ENCODE measurements at regions not wholly inside any gene's neighbourhood (a gene's known extent, or its start where the extent isn't known, plus 50 kb on each side); places are given as distances from the start of the nearest gene placed in this dataset.

GRCh38 chr22:45094825-45095224, 68.9 kb upstream of the NUP50 start:
- no peaks in the 10 kb centered on the region for H3K36me3 ChIP-seq (ENCODE audit: control insufficient read depth, insufficient read depth, low read length)
- H3K4me1 ChIP-seq (ENCODE audit: control insufficient read depth, insufficient read depth, low read length, poor library complexity, severe bottlenecking): peaks cover 3% of the 10 kb centered on the region
- no peak overlapping the region for H3K27ac ChIP-seq (ENCODE audit: low read depth, low read length, severe bottlenecking)
- H3K9me3 ChIP-seq (ENCODE audit: control insufficient read depth, low read length): no peaks in the 10 kb centered on the region
- 91 to 95% methylated on average over 5 to 8 of the region's 9 CpGs for WGBS, 2 experiments (ENCODE audit: insufficient coverage in 2 of 2)
- no peak overlapping the region for H3K4me3 ChIP-seq (ENCODE audit: extremely low read depth, insufficient read depth, low read length, poor library complexity, severe bottlenecking)

GRCh38 chr22:45096256-45096907, 67.3 kb upstream of the NUP50 start:
- Histone ChIP-seq H3K9me3 (ENCODE audit: control insufficient read depth, low read length) (no peaks in the 10 kb centered on the region), H3K4me3 (ENCODE audit: extremely low read depth, insufficient read depth, low read length, poor library complexity, severe bottlenecking) (no peak overlapping the region), H3K4me1 (ENCODE audit: control insufficient read depth, insufficient read depth, low read length, poor library complexity, severe bottlenecking) (peaks cover 3% of the 10 kb centered on the region), H3K36me3 (ENCODE audit: control insufficient read depth, insufficient read depth, low read length) (no peaks in the 10 kb centered on the region), H3K27ac (ENCODE audit: low read depth, low read length, severe bottlenecking) (no peak overlapping the region)
- WGBS, 2 experiments (ENCODE audit: insufficient coverage in 2 of 2): 7 to 13% methylated on average over 3 to 6 of the region's 7 CpGs

GRCh38 chr22:45097061-45097460, 66.7 kb upstream of the NUP50 start:
- H3K27ac ChIP-seq (ENCODE audit: low read depth, low read length, severe bottlenecking): no peak overlapping the region
- WGBS, 2 experiments (ENCODE audit: insufficient coverage in 2 of 2): 100% methylated on average over 1 of the region's 3 CpGs

GRCh38 chr22:45098056-45098455, 65.7 kb upstream of the NUP50 start:
- Histone ChIP-seq H3K36me3 (ENCODE audit: control insufficient read depth, insufficient read depth, low read length) (no peaks in the 10 kb centered on the region), H3K27ac (ENCODE audit: low read depth, low read length, severe bottlenecking) (no peak overlapping the region), H3K9me3 (ENCODE audit: control insufficient read depth, low read length) (no peaks in the 10 kb centered on the region), H3K4me1 (ENCODE audit: control insufficient read depth, insufficient read depth, low read length, poor library complexity, severe bottlenecking) (peaks cover 3% of the 10 kb centered on the region), H3K4me3 (ENCODE audit: extremely low read depth, insufficient read depth, low read length, poor library complexity, severe bottlenecking) (no peak overlapping the region)
- 84 to 98% methylated on average over 5 of the region's 8 CpGs for WGBS, 2 experiments (ENCODE audit: insufficient coverage in 2 of 2)

More at GRCh38 chr22:45097061-45097460, 66.7 kb upstream of the NUP50 start:
- H3K4me3 ChIP-seq (ENCODE audit: extremely low read depth, insufficient read depth, low read length, poor library complexity, severe bottlenecking): no peak overlapping the region
- H3K4me1 ChIP-seq (ENCODE audit: control insufficient read depth, insufficient read depth, low read length, poor library complexity, severe bottlenecking): peaks cover 3% of the 10 kb centered on the region
- no peaks in the 10 kb centered on the region for H3K36me3 ChIP-seq (ENCODE audit: control insufficient read depth, insufficient read depth, low read length)
- no peaks in the 10 kb centered on the region for H3K9me3 ChIP-seq (ENCODE audit: control insufficient read depth, low read length)

GRCh38 chr22:45099961-45100360, 63.8 kb upstream of the NUP50 start:
- Histone ChIP-seq H3K36me3 (ENCODE audit: control insufficient read depth, insufficient read depth, low read length) (no peaks in the 10 kb centered on the region), H3K4me3 (ENCODE audit: extremely low read depth, insufficient read depth, low read length, poor library complexity, severe bottlenecking) (no peak overlapping the region), H3K4me1 (ENCODE audit: control insufficient read depth, insufficient read depth, low read length, poor library complexity, severe bottlenecking) (no peaks in the 10 kb centered on the region), H3K27ac (ENCODE audit: low read depth, low read length, severe bottlenecking) (no peak overlapping the region), H3K9me3 (ENCODE audit: control insufficient read depth, low read length) (no peaks in the 10 kb centered on the region)
- WGBS, 2 experiments (ENCODE audit: insufficient coverage in 2 of 2): 80 to 87% methylated on average over 5 to 9 of the region's 9 CpGs

GRCh38 chr22:45101515-45102227, 62.1 kb upstream of the NUP50 start:
- H3K4me1 ChIP-seq (ENCODE audit: control insufficient read depth, insufficient read depth, low read length, poor library complexity, severe bottlenecking): no peaks in the 10 kb centered on the region
- H3K9me3 ChIP-seq (ENCODE audit: control insufficient read depth, low read length): no peaks in the 10 kb centered on the region
- no peak overlapping the region for H3K27ac ChIP-seq (ENCODE audit: low read depth, low read length, severe bottlenecking)
- 45 to 54% methylated on average over 9 to 10 of the region's 18 CpGs for WGBS, 2 experiments (ENCODE audit: insufficient coverage in 2 of 2)
- H3K36me3 ChIP-seq (ENCODE audit: control insufficient read depth, insufficient read depth, low read length): no peaks in the 10 kb centered on the region
- no peak overlapping the region for H3K4me3 ChIP-seq (ENCODE audit: extremely low read depth, insufficient read depth, low read length, poor library complexity, severe bottlenecking)

- H3K4me1 ChIP-seq (ENCODE audit: control insufficient read depth, insufficient read depth, low read length, poor library complexity, severe bottlenecking): no peaks in the 10 kb centered on the region
- no peak overlapping the region for H3K27ac ChIP-seq (ENCODE audit: low read depth, low read length, severe bottlenecking)
- no peak overlapping the region for H3K4me3 ChIP-seq (ENCODE audit: extremely low read depth, insufficient read depth, low read length, poor library complexity, severe bottlenecking)
- no peaks in the 10 kb centered on the region for H3K9me3 ChIP-seq (ENCODE audit: control insufficient read depth, low read length)
- no peaks in the 10 kb centered on the region for H3K36me3 ChIP-seq (ENCODE audit: control insufficient read depth, insufficient read depth, low read length)
- WGBS, 2 experiments (ENCODE audit: insufficient coverage in 2 of 2): 86 to 96% methylated on average over 3 to 4 of the region's 6 CpGs
Measured at GRCh38 chr22:45102896-45103420, 60.8 kb upstream of the NUP50 start.

- H3K9me3 ChIP-seq (ENCODE audit: control insufficient read depth, low read length): no peaks in the 10 kb centered on the region
- no peaks in the 10 kb centered on the region for H3K4me1 ChIP-seq (ENCODE audit: control insufficient read depth, insufficient read depth, low read length, poor library complexity, severe bottlenecking)
- H3K27ac ChIP-seq (ENCODE audit: low read depth, low read length, severe bottlenecking): no peak overlapping the region
- no peak overlapping the region for H3K4me3 ChIP-seq (ENCODE audit: extremely low read depth, insufficient read depth, low read length, poor library complexity, severe bottlenecking)
- WGBS, 2 experiments (ENCODE audit: insufficient coverage in 2 of 2): 70 to 81% methylated on average over 6 to 7 of the region's 10 CpGs
- no peaks in the 10 kb centered on the region for H3K36me3 ChIP-seq (ENCODE audit: control insufficient read depth, insufficient read depth, low read length)
Measured at GRCh38 chr22:45103756-45104155, 60.0 kb upstream of the NUP50 start.

- H3K27ac ChIP-seq (ENCODE audit: low read depth, low read length, severe bottlenecking): no peak overlapping the region
- H3K4me1 ChIP-seq (ENCODE audit: control insufficient read depth, insufficient read depth, low read length, poor library complexity, severe bottlenecking): no peaks in the 10 kb centered on the region
- WGBS, 2 experiments (ENCODE audit: insufficient coverage in 2 of 2): 84 to 97% methylated on average over 6 to 7 of the region's 10 CpGs
- H3K9me3 ChIP-seq (ENCODE audit: control insufficient read depth, low read length): no peaks in the 10 kb centered on the region
- H3K4me3 ChIP-seq (ENCODE audit: extremely low read depth, insufficient read depth, low read length, poor library complexity, severe bottlenecking): no peak overlapping the region
- no peaks in the 10 kb centered on the region for H3K36me3 ChIP-seq (ENCODE audit: control insufficient read depth, insufficient read depth, low read length)
Measured at GRCh38 chr22:45104313-45104712, 59.4 kb upstream of the NUP50 start.

- Histone ChIP-seq H3K4me1 (ENCODE audit: control insufficient read depth, insufficient read depth, low read length, poor library complexity, severe bottlenecking) (no peaks in the 10 kb centered on the region), H3K27ac (ENCODE audit: low read depth, low read length, severe bottlenecking) (no peak overlapping the region), H3K36me3 (ENCODE audit: control insufficient read depth, insufficient read depth, low read length) (no peaks in the 10 kb centered on the region), H3K4me3 (ENCODE audit: extremely low read depth, insufficient read depth, low read length, poor library complexity, severe bottlenecking) (no peak overlapping the region), H3K9me3 (ENCODE audit: control insufficient read depth, low read length) (no peaks in the 10 kb centered on the region)
- WGBS, 2 experiments (ENCODE audit: insufficient coverage in 2 of 2): 75 to 82% methylated on average over 9 to 10 of the region's 10 CpGs
Measured at GRCh38 chr22:45105281-45105702, 58.4 kb upstream of the NUP50 start.

GRCh38 chr22:45107671-45108070, 56.1 kb upstream of the NUP50 start:
- H3K36me3 ChIP-seq (ENCODE audit: control insufficient read depth, insufficient read depth, low read length): no peaks in the 10 kb centered on the region
- H3K4me3 ChIP-seq (ENCODE audit: extremely low read depth, insufficient read depth, low read length, poor library complexity, severe bottlenecking): no peak overlapping the region
- H3K4me1 ChIP-seq (ENCODE audit: control insufficient read depth, insufficient read depth, low read length, poor library complexity, severe bottlenecking): no peaks in the 10 kb centered on the region
- no peak overlapping the region for H3K27ac ChIP-seq (ENCODE audit: low read depth, low read length, severe bottlenecking)
- 88 to 97% methylated on average over 3 to 4 of the region's 6 CpGs for WGBS, 2 experiments (ENCODE audit: insufficient coverage in 2 of 2)
- no peaks in the 10 kb centered on the region for H3K9me3 ChIP-seq (ENCODE audit: control insufficient read depth, low read length)

Data from mesodermal cell (in vitro differentiated cells).